Smooth muscle cell of the brain vasculature (primary cell): ENCODE measurements at regions not wholly inside any gene's neighbourhood (a gene's known extent, or its start where the extent isn't known, plus 50 kb on each side); places are given as distances from the start of the nearest gene placed in this dataset.
"Not testable (repeated sequence)": the region's sequence is repeated elsewhere in the genome, so short reads cannot be mapped to it uniquely, and the experiment has no call there.

ENCODE experiments used
- DNase-seq: peaks from one replicate; pipeline ENCODE4 v3.0.0-alpha.2; 2012; ENCODE audit warnings: low read depth, low spot score

DNA sequence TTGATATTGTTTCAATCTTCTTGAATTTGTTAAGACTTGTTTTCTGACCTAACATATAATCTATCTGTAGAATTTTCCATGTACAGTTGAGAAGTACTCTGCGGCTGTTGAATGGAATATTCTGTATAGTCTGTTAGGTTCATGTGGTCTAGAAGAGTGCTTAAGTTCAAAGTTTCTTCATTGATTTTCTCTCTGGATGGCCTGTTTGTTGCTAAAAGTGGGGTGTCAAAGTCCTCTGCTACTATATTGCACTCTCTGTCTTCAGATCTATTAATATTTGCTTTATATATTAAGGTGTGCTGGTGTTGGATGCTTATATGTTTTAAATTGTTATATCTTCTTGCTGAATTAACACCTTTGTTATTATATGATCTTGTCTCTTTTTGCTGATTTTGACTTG lies 290.9 kb upstream of the STXBP6 start:
- DNase-seq: no peak

DNA sequence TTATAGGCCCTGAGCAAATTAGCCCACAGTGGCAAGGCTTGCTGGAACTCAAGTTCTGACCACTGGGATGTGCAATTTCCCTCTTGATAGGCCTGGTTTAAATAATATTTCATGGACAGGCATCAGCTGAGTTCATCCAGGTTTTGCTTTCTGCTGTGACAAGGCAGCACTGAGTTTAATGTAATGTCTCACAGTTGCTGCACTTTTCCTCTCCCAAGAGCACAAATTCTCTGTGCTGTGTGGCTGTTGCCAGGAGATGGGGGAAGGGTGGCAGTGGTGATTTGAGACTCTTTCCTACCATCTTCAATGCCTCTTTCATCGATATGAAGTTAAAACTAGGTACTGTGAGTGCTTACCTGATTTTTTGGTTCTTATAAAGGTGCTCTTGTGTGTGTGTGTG lies 272.8 kb upstream of the STXBP6 start:
- no peak for DNase-seq

DNA sequence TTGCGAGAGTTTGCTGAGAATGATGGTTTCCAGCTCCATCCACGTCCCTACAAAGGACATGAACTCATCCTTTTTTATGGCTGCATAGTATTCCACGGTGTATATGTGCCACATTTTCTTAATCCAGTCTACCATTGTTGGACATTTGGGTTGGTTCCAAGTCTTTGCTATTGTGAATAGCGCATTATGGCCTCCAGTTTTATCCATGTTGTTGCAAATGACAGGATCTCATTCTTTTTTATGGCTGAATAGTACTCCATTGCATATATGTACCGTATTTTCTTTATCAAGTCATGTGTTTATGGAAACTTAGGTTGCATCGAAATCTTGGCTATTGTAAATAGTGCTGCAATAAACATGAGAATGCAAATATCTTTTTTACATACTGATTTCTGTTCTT lies 266.1 kb upstream of the STXBP6 start:
- not testable (repeated sequence) for DNase-seq

DNA sequence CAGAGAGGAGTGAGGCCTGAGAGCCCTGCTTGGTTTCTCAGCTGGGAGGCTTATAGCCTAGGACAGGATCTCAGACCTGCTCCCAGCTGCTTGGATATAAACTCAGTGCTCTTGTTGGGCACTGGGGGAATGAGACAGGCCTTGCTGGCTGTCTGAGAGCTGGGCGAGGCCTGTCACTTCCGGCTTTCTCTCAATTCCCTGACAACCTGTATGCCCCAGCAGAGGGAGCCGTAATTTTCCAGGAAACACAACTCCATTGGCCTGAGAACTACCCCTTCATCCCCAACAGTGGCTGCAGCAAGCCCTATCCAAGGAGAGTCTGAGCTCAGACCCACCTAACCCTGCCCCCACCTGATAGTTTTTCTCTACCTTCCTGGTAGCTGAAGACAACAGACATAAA lies 258.3 kb upstream of the STXBP6 start:
- no peak for DNase-seq

DNA sequence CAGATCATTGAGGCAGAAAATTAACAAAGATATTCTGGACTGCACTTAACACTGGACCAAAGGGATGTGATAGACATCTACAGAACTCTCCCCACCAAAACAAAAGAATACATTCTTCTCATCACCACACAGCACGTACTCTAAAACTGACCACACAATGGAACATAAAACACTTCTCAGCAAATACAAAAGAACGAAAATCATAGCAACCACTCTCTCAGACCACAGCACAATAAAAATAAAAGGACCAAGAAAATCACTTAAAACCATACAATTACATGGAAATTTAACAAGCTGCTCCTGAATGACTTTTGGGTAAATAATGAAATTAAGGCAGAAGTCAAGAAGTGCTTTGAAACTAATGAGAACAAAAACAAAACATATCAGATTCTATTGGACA lies 254.0 kb upstream of the STXBP6 start:
- DNase-seq: no peak

DNA sequence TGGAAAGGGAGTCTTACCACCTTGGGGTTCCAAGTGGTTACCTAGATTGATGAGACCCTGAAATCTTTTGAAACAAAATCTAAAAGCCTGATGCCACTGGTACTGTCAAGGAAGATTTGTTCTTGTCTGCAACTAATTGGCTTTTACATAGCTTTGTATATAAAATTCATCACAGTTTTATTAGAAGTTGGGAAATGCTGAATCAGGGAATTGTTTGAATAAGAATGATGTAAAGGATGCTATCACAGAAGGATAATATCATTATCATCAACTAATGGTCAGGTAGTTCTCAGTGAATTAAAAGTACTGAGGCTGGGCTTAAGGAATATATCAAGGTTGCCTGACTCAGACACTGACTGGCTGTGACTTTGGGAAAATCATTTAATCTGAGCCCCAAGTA lies 248.3 kb upstream of the STXBP6 start:
- DNase-seq: no peak

DNA sequence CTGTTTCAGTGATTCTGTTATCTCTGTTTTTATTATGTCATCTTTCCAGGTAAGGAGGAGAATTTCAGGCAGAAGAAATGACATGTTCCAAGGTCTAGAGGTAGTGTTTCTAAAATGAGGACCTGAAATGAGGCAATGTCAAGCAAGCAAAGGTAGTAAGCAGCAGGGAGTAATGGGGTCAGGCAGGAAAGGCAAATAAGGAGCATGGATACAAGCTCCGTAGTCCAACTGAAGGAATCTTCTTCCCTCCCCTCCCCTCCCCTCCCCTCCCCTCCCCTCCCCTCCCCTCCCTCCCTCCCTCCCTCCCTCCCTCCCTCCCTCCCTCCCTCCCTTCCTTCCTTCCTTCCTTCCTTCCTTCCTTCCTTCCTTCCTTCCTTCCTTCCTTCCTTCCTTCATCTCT lies 240.2 kb upstream of the STXBP6 start:
- DNase-seq: not testable (repeated sequence)

DNA sequence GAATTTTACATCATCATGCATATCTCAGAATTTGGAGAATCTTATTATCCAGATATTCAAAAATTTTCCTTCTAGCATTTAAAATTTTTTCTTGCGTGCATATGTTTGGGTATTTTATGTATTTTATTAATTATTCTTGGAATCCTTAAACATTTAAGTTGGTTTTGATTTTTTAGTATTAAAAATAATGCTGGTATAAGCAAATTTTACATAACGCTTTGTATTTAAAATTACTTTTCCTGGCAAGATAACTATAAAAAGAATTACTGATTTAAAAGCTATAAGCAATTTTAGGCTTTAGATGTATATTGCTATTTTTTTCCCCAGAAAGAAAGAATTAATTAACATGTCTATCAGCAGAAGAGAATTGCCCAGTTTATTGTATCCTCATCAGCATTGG lies 224.6 kb upstream of the STXBP6 start:
- no peak for DNase-seq

DNA sequence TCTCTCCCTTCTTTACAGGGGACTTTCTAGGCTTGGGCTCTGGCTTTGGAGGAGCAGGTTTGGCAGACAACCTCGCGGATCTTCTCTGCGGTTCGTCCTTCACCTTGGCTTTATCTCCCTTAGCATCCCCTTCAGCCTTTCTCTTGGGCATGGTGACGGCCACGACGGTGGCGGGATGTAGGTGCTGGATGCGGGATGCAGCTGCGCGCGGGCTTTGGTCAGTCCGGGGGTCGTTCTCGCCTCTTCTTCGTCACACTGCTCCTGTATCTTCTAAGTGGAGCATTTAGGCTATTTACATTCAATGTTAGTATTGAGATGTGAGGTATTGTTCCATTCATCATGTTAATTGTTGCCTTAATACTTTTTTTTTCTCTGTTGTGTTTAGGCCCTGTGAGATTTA lies 217.2 kb upstream of the STXBP6 start:
- DNase-seq: no peak

DNA sequence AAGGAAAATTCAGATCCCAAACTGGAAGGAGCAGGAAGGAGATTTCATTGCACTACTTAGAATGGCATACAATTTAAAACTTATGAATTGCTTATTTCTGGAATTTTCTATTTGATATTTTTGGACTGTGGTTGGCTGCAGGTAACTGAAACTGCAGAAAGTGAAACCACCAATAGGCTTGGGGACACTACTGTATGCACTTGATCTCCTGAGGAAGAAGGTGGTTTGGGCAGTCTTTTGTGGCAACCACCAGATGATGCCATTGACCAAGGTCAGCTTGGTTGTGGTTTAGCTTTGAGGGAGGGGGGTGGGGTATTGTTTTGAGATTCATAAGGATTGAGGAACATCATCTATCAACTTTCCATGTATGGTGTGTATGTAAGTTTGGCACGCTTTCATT lies 209.5 kb upstream of the STXBP6 start:
- DNase-seq: no peak

DNA sequence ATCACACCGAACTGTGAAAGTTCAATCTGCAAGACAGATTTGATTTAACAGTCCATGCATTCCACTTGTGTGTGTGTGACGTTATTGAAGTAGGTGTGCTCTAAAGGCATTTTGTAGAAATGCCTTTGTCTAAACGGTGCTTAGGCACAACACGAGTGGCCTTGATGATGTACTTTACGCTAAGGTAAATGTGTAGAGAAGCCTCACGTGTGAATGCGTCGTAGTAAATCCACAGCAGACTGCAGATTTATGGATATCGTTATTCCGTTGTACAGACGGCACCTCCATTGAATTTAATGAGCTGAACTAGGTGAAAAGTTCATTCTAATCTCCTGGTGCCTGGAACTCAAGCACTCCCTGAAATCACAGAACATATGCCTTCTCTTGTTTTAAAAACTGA lies 202.8 kb upstream of the STXBP6 start:
- no peak for DNase-seq

DNA sequence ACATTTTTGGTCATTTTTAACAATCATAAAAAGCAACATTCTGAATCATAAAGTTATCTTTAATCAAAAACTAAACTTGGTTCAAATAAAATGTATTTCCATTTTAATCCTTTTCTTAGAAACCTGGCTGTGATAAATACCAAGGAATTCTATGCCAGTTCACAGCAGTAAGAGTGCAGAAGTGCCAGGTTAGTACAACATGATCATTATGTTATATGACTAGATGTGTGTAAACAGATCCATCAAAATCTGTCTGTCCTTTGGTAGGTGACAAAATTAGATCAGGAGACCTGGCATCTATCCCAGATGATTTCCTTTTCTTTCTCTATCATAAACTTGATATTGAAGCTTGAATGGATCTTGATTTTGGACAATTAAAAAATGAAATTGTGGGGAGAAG lies 200.6 kb upstream of the STXBP6 start:
- no peak for DNase-seq

DNA sequence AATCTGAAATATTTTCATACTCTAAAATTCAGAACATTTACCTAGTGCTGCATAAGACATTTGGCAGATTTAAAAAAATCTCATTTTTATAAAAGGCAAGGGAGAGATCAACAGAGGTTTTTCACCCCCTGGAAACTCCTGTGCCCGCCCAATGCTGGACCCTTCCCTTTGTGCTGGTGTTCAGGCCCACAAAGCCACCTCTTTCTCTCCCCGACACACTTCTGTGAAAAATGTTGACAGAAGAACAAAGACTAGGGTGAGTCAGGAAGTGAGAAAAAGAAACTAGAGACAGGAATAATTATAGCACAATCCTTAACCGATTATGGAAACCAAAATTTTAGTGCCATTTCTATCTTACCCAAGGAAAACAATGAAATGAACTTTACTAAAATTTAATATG lies 197.7 kb upstream of the STXBP6 start:
- no peak for DNase-seq

DNA sequence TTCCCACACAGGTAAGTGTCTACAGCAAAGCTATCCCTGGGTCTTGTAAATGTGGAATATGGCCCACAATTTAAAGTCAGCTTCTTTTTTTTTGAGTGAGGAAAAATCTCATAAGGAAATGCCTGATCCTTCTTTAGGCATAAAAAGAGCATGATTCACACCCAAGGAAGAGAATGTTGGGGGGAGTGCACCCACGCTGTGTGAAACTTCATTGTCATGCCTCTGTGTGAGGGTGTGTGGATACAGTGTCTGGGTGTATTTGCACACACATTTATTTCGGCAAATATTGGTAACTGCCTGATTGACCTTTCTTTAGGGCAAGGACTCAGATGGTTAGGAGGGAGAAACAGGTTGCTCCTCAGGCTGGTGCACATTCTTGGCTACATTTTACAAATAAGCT lies 196.8 kb upstream of the STXBP6 start:
- DNase-seq: no peak

DNA sequence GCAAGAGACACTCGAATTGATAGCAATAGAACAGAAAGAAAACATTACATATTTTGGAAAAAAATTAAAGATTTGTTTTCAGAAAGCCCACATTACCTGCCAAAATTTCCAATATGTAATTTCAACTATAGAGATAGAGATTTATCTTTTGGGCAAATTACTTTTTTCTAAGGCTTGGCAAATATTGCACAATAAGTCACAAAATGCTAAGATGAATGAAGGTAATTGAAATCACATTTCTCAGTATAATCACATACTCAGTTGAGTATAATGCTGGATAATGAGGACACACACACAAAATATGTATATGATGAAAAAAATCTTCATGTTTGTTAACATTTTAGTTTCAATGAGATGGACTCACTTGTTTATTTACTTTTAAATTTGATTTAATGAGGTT lies 189.2 kb upstream of the STXBP6 start:
- DNase-seq: no peak

DNA sequence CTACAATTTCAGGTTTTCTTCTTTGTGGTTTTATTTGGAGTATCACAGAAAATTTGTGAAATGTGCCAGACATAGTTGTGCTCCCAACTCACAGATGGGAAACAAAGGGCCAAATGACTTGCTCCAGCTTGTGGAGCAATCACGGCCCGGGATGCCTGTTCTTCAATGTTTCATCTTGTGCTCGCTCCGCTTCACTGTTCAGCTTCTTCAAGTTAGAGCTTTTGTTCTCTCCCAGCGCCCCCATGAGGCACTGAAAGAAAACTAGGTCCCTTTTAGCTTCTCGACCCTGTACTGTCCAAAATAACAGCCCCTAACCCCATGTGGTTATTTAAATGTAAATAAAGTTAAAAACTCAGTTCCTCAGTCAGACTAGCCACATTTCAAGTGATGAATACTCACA lies 187.9 kb upstream of the STXBP6 start:
- DNase-seq: no peak

DNA sequence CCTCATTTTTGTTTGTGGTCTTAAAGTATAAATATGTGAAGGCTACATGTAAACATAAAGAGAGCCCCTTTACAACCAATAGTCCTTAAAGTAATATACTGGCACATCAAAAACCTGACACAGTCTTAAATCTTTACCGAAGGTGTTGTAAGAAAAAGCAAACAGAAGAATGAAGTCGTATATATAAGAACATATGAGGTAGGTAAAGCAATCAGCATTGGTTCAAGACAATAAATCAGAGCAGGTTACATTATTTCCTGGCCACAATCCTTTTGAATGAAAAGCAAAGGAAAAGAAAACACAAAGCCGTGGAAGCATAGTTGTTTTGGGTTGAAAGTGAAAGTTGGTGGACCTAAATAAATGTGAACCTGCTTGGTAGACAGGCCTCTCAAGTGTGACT lies 183.7 kb upstream of the STXBP6 start:
- DNase-seq: no peak

DNA sequence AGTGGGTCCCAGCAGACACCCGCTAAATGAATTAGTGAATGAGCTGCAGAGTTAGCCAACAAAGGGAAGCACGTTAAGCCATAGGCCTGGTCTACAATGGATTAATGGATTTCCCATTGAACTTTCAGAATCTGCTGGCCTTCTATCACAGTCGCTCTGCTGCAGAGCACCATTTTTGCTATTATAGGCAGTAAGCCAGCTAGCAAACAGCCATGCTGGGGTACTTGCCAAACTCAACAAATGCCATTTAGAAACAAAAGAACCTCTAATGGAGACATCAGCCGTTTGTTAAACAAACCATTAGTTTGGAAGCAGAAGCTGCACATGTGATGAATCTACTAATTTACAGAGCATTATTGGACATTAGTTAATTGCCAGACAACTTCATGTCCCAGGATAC lies 181.1 kb upstream of the STXBP6 start:
- no peak for DNase-seq

DNA sequence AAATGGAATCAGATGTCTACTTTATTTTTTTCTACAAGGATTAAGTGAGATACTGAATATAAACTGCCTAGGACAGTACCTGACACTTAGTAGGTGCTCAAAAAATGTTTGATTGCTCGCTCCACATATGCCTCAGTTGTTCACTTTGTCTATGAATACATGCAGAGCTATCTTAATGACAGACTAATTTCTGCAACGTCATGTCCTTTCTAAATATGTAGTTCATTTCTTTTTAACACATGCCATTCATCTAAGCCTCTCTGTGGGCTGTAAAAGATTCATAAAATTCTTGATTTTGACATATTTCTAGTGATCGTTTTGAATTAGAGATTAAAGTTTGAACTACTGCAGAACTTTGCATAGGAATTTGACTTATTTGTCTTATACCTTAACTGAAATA lies 176.3 kb upstream of the STXBP6 start:
- no peak for DNase-seq

DNA sequence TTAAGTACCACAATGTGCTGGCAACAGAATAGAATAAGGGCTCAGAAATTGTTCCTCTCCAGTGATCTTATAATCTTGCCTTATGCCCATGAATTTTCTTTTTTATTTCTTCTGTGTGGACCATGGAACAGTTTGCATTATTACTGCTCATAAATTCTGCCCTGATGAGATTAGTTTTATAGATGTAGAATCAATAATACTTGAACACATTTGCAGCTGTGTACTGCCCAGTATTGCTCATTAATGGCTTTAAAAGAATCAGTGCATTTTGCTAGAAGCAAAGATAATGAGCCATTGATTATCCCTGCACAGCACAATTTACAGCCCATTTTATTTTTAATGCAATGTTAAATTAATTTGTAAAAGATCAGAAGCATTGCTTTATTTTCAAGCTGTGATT lies 172.3 kb upstream of the STXBP6 start:
- no peak for DNase-seq

DNA sequence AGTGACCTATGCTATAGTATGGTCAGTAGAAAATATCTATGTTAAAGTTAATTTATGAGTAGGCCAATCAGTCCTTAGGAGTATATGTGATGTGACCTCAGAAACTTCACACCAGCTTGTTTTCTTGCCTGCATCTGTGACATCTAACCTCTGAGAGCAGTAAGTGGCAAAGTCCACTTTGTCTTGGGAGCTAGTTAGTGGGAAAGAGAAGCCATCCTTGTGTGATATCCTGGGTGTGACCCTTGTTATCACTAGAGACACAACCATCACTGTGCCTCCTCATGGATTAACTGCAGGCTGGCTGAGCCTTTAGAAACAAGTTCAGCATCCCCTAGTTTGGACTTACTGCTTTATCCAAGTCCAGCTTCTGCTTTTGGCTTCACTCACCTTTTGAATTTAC lies 170.6 kb upstream of the STXBP6 start:
- DNase-seq: no peak

DNA sequence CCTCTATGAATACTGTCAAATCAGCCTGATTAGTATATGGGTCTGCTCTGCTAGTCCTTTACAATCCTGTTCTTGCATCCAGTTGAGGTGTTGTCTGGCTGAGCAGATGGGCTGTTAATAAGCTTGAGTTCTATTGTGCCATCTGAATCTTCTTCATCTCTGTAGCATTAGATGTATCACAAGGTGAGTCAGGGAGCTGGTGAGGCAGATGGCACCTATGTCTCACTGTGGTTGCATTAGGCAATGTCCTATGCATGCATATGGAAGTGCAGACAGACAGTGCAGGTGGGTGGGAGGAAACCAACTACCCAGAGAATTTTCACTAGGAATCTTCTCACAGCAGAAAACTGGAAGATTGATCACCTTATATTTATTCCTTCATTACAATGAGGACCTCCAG lies 165.7 kb upstream of the STXBP6 start:
- DNase-seq: no peak

DNA sequence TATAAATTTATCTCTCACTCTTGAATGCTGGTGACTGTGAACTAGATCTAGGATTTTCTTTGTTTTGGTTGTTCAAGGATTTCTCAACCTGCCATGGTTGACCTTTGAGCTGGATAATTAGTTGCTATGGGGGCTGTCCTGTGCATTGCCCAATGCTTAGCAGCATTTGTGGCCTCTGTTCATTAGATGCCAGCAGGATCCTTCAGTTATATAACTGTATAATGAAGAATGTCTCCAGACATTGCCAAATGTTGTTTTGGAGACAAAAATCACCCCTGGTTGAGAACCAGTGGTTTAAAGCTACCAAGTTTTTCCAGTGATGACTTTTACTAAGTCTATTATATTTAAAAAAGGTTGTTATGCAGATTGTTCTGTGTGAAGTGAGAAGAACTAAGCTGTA lies 147.9 kb upstream of the STXBP6 start:
- DNase-seq: no peak

DNA sequence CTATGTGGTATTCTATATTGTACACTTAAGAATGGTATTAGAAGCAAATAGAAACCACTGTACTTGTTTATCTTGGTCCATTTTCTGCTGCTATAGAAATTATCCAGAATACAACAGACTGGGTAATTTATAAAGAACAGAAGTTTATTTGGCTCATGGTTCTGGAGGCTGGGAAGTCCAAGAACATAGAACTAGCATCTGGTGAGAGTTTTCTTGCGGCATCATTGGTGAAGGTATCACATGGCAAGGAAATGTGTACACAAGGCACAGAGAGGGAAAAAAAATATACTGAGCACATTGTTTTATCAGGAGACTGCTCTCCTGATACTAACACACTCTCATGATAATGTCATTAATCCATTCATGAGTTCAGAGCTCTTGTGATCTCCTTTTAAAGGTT lies 130.3 kb upstream of the STXBP6 start:
- DNase-seq: no peak

DNA sequence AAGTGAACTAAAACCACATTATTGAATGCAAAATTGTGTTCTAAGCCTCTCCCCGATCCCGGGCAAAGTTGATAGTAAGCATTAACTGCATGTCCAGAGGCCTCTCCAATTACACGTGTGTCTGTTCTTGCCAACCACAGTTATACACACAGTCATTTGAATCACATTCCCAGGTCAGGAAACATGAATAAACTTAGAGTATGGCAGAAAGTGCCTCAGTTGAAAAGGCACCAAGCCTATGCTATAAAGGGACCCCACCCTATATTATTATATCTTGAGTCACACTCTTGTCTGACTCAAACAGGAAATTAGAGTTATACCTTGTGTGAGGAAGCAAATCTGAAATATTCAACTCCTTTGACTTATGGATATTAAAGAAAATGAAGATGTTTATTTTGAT lies 128.3 kb upstream of the STXBP6 start:
- no peak for DNase-seq
